ENCODE measurements at regions not wholly inside any gene's neighbourhood (a gene's known extent, or its start where the extent isn't known, plus 50 kb on each side); places are given as distances from the start of the nearest gene placed in this dataset.

DNA sequence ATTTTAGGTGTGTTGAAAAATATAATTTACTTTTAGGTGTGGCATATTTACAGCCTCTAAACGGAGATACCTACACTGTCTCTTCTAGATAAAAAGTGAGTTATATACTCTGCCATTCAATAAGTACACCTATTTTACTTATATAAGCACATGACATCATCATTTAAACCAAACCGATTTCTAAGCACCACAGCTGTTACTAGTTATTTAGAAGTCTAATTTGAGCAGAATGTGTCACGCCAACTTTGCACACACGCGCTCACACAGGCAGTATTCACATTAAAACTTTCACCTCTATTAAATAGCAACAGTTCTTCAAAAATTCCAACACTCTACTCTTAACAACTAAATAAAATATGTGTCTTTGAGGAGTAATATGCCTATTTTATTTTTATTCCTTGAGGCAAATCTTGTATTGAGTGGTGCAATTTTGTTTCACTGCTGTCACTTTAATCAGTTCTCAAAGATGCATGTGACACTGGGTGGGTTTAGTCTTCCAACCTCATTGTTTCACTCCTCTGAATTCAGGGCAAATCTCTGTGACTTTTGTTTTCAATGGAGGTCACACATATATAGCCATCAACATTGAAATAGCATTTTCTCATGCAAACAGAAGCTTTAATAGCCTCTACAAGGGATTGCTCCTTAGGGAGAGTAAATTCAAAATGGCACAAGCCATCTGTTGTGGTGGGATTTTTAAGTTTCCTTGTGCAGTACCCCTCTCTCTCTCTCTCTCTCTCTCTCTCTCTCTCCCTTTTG, 721.0 kb downstream of the PLCL1 start:
- DNase-seq (no peak), ATAC-seq (ENCODE audit: low read depth) (no peak)
- no peaks in the 10 kb centered on the region for H3K4me1 Mint-ChIP-seq
- no CpG with 5 or more reads among the region's 5 CpGs for WGBS (ENCODE audit: insufficient coverage)
- no peaks in the 10 kb centered on the region for H3K27me3 ChIP-seq (replicated peaks in 1 of 4; ENCODE audit: control extremely low read depth in 1 of 4, control insufficient read depth in 3 of 4, insufficient read depth in 4 of 4, low read length in 3 of 4)
- no peak for TF ChIP-seq EZH2 (IDR thresholded peaks at IDR 0.05; ENCODE audit: borderline replicate concordance, insufficient read depth, low read depth, low read length, poor library complexity, severe bottlenecking)
- TF ChIP-seq, protein P1, sequence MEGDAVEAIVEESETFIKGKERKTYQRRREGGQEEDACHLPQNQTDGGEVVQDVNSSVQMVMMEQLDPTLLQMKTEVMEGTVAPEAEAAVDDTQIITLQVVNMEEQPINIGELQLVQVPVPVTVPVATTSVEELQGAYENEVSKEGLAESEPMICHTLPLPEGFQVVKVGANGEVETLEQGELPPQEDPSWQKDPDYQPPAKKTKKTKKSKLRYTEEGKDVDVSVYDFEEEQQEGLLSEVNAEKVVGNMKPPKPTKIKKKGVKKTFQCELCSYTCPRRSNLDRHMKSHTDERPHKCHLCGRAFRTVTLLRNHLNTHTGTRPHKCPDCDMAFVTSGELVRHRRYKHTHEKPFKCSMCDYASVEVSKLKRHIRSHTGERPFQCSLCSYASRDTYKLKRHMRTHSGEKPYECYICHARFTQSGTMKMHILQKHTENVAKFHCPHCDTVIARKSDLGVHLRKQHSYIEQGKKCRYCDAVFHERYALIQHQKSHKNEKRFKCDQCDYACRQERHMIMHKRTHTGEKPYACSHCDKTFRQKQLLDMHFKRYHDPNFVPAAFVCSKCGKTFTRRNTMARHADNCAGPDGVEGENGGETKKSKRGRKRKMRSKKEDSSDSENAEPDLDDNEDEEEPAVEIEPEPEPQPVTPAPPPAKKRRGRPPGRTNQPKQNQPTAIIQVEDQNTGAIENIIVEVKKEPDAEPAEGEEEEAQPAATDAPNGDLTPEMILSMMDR (IDR thresholded peaks at IDR 0.05): no peak
- no peak overlapping the region for H3K4me2 ChIP-seq (replicated peaks; ENCODE audit: low read depth, low read length, poor library complexity, severe bottlenecking)
- intact Hi-C loops (cut with micrococcal nuclease): no loop called here
- H3K27me3 Mint-ChIP-seq: no peaks in the 10 kb centered on the region
- no peaks in the 10 kb centered on the region for H3K9me3 ChIP-seq (ENCODE audit: control extremely low read depth in 1 of 3, control insufficient read depth in 2 of 3, insufficient read depth in 1 of 3, low read length in 2 of 3)
- H3K36me3 ChIP-seq (replicated peaks in 1 of 2; ENCODE audit: control extremely low read depth in 1 of 2, control insufficient read depth in 1 of 2, extremely low read depth in 1 of 2, insufficient read depth in 2 of 2, low read length in 1 of 2): no peaks in the 10 kb centered on the region
- H3K4me3 Mint-ChIP-seq: no peak overlapping the region
- H3K4me1 ChIP-seq (ENCODE audit: control insufficient read depth in 2 of 2, insufficient read depth in 2 of 2, low read length in 2 of 2): no peaks in the 10 kb centered on the region
- no peak overlapping the region for H3K4me3 ChIP-seq (ENCODE audit: control extremely low read depth in 1 of 5, extremely low read depth in 1 of 5, insufficient read depth in 1 of 5, low read depth in 2 of 5, low read length in 4 of 5)
- H2AFZ ChIP-seq (ENCODE audit: insufficient read depth, low read depth, low read length, poor library complexity, severe bottlenecking): no peak overlapping the region
- H3K9ac ChIP-seq (ENCODE audit: low read length): no peak overlapping the region
- ChIA-PET POLR2A (no interaction called here), CTCF (no interaction called here)
- no peak overlapping the region for H3K27ac ChIP-seq (ENCODE audit: low read length in 2 of 2)
- H3K9me3 Mint-ChIP-seq (ENCODE audit: insufficient read depth): no peaks in the 10 kb centered on the region
- H4K20me1 ChIP-seq (ENCODE audit: control insufficient read depth, insufficient read depth, low read length, poor library complexity, severe bottlenecking): no peaks in the 10 kb centered on the region
- H3K79me2 ChIP-seq (ENCODE audit: control insufficient read depth, insufficient read depth, low read length): no peaks in the 10 kb centered on the region
- no peak overlapping the region for H3K27ac Mint-ChIP-seq

DNA sequence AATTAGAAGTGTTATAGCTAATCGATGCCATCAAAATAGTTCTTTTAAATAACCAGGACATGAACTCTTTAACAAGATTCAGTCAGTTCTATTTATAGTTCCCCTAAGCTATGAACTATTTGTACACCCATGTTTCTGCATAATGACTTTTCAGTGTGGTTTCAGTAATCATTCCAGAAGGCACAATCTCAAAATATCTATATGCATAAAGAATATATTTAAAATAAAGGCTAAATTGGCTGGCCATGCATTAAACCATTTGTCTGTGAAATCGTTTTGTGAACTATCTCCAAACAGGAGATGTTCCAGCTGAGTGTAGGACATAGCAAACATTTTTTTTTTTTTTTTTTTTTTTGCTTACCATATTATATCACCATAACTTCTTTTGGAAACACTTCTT, 719.3 kb downstream of the PLCL1 start:
- CTCF ChIA-PET: no interaction called here

More for the DNA sequence above, 719.3 kb downstream of the PLCL1 start:
- H3K79me2 ChIP-seq (ENCODE audit: control insufficient read depth, insufficient read depth, low read length): no peaks in the 10 kb centered on the region
- DNase-seq: no peak
- no peak overlapping the region for H3K9ac ChIP-seq (ENCODE audit: low read length)
- no peaks in the 10 kb centered on the region for H3K36me3 ChIP-seq (replicated peaks in 1 of 2; ENCODE audit: control extremely low read depth in 1 of 2, control insufficient read depth in 1 of 2, extremely low read depth in 1 of 2, insufficient read depth in 2 of 2, low read length in 1 of 2)
- no peak overlapping the region for H3K27ac ChIP-seq (ENCODE audit: low read length in 2 of 2)
- H3K27me3 Mint-ChIP-seq: no peaks in the 10 kb centered on the region
- no peaks in the 10 kb centered on the region for H3K9me3 ChIP-seq (ENCODE audit: control extremely low read depth in 1 of 3, control insufficient read depth in 2 of 3, insufficient read depth in 1 of 3, low read length in 2 of 3)
- no peaks in the 10 kb centered on the region for H3K27me3 ChIP-seq (replicated peaks in 1 of 4; ENCODE audit: control extremely low read depth in 1 of 4, control insufficient read depth in 3 of 4, insufficient read depth in 4 of 4, low read length in 3 of 4)
- H3K9me3 Mint-ChIP-seq (ENCODE audit: insufficient read depth): no peaks in the 10 kb centered on the region
- no peak overlapping the region for H3K4me3 ChIP-seq (ENCODE audit: control extremely low read depth in 1 of 5, extremely low read depth in 1 of 5, insufficient read depth in 1 of 5, low read depth in 2 of 5, low read length in 4 of 5)
- no peaks in the 10 kb centered on the region for H4K20me1 ChIP-seq (ENCODE audit: control insufficient read depth, insufficient read depth, low read length, poor library complexity, severe bottlenecking)
- TF ChIP-seq EZH2 (IDR thresholded peaks at IDR 0.05; ENCODE audit: borderline replicate concordance, insufficient read depth, low read depth, low read length, poor library complexity, severe bottlenecking): no peak
- TF ChIP-seq, protein P1 (IDR thresholded peaks at IDR 0.05): no peak
- H3K4me3 Mint-ChIP-seq: no peak overlapping the region
- H3K4me2 ChIP-seq (replicated peaks; ENCODE audit: low read depth, low read length, poor library complexity, severe bottlenecking): no peak overlapping the region
- ATAC-seq (ENCODE audit: low read depth): no peak
- no peaks in the 10 kb centered on the region for H3K4me1 ChIP-seq (ENCODE audit: control insufficient read depth in 2 of 2, insufficient read depth in 2 of 2, low read length in 2 of 2)
- H3K4me1 Mint-ChIP-seq: peaks cover 3% of the 10 kb centered on the region
- intact Hi-C loops (cut with micrococcal nuclease): no loop called here
- no CpG with 5 or more reads among the region's 2 CpGs for WGBS (ENCODE audit: insufficient coverage)
- no peak overlapping the region for H2AFZ ChIP-seq (ENCODE audit: insufficient read depth, low read depth, low read length, poor library complexity, severe bottlenecking)
- no peak overlapping the region for H3K27ac Mint-ChIP-seq
- POLR2A ChIA-PET: no interaction called here
